NCI-H774 (cell line): ENCODE measurements at regions not wholly inside any gene's neighbourhood (a gene's known extent, or its start where the extent isn't known, plus 50 kb on each side); places are given as distances from the start of the nearest gene placed in this dataset.

Source experiments
- DNase-seq: peaks from one replicate; lab custom pipeline; 2025; lab: John Stamatoyannopoulos, UW

DNA sequence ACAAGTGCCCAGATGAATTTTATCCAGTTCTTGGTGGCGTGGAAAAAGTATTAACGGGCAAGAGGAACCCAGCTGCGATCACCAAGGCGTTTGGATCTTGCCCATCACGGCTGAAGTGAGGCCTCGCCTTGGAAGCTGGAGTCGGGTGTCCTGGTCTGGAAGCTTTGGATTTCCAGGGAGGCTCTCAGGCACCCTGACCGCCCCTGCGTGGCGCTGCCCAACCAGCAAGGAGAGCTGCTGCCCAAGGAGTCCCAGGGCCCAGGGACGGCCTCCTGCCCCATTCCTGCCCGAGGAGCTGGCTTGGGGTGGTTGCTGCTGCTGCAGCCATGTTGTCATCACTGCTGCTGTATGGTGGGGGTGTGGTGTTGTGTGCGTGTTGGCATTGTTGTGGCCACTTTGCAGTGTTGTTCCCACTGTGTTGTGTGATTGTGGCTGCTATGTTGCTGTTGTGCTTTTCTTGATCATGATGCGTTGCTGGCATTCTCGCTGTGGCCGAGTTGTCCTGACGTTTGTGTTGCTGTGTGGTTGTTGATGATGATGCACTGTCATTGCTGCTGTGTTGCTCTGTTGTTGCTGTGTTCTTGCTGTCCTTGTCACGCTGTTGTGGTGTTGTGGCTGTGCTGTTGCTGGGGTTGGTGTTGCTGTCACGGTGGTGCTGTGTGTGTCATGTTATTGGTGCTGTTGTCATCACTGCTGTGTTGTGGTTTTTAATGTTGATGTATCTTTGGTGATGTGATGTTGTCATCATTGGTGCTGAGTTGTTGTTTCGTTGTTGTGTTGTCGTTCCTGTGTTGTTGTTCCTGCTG is 318.8 kb downstream of the C16orf95 start:
- DNase-seq, result no peak

GRCh38 chr16:87000001-87000400 is 317.2 kb downstream of the C16orf95 start:
- no peak for DNase-seq

GRCh38 chr16:87002717-87003413 is 314.3 kb downstream of the C16orf95 start:
- no peak for DNase-seq

- no peak for DNase-seq
Measured at GRCh38 chr16:87003414-87003755, 313.8 kb downstream of the C16orf95 start.

DNA sequence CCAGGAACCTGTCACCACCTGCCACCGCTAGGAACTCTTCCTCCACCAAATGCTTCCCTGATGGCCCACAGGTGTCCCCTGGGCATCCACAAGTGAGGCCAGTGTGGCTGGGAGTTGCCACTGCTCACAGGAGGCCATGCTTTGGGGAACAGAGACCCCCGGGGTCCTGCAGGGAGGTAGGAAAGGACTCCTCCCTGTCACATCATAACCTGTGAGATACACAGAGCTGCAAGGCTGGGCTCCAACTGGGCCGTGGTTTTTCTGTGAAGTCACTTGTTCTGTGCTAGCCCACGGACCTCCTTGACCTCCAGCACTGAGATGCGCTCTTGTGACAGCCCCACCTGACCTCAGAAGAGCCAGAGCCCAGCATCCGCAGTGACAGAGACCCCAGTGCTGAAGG is 311.2 kb downstream of the C16orf95 start:
- no peak for DNase-seq

GRCh38 chr16:87006789-87007745 is 310.1 kb downstream of the C16orf95 start:
- DNase-seq, result no peak

GRCh38 chr16:87007907-87008306 is 309.3 kb downstream of the C16orf95 start:
- no peak for DNase-seq

- DNase-seq, result no peak
Measured at GRCh38 chr16:87008664-87009063, 308.5 kb downstream of the C16orf95 start.

GRCh38 chr16:87012954-87013938 is 303.9 kb downstream of the C16orf95 start:
- DNase-seq, result no peak

GRCh38 chr16:87014112-87014511 is 303.1 kb downstream of the C16orf95 start:
- no peak for DNase-seq

DNA sequence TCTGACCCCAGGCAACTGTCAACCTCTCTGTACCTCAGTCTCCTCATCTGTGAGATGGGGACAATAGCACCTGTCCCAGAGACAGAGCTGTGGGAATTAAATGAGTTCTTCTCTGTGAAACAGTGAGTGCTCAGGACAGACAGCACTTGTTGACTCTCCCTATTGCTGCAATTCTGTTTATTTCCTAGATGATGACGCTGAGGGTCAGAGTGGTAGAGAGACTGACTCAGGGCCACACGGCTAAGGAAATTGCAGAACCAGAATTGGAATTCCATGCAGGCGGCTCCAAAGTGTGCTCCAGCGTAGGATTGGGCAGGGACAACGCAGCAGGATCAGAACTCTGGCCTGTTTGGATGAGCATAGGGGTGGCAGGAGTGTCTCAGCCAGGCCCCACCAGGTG is 302.2 kb downstream of the C16orf95 start:
- no peak for DNase-seq

- DNase-seq, result no peak
Measured at GRCh38 chr16:87016046-87017035, 300.9 kb downstream of the C16orf95 start.

DNA sequence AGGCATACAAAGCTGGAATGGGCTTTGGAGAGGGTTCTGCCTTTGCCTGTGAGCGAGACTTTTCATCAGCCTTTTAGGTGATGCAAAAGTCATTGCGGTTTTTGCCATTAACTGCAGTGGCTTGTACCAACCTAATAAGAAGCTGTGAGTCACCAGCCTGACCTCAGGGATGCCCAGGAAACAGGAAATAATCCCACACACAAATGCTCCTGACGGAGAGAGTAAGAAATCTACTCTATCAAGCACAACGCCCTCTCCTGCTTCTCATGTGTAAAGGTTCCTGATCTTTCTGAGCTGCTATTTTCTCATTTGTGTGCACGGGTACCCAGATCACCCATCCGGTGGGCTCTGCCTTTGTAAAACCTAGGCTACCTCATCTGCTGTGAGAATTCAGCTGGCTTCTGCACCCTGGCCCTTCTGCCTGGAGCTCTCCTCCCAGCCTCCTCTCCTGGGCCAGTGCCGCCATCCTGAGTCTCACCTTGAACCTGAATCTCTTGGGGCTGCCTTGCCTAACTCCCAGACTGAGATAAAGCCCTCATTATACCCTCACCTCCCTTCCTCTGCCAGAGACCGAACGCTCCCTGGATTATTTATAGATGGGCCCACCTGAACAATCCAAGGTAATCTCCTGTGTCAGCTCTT is 299.7 kb downstream of the C16orf95 start:
- DNase-seq, result no peak

- no peak for DNase-seq
Measured at GRCh38 chr16:87025676-87026075, 291.5 kb downstream of the C16orf95 start.

- no peak for DNase-seq
Measured at GRCh38 chr16:87027056-87027616, 290.1 kb downstream of the C16orf95 start.

DNA sequence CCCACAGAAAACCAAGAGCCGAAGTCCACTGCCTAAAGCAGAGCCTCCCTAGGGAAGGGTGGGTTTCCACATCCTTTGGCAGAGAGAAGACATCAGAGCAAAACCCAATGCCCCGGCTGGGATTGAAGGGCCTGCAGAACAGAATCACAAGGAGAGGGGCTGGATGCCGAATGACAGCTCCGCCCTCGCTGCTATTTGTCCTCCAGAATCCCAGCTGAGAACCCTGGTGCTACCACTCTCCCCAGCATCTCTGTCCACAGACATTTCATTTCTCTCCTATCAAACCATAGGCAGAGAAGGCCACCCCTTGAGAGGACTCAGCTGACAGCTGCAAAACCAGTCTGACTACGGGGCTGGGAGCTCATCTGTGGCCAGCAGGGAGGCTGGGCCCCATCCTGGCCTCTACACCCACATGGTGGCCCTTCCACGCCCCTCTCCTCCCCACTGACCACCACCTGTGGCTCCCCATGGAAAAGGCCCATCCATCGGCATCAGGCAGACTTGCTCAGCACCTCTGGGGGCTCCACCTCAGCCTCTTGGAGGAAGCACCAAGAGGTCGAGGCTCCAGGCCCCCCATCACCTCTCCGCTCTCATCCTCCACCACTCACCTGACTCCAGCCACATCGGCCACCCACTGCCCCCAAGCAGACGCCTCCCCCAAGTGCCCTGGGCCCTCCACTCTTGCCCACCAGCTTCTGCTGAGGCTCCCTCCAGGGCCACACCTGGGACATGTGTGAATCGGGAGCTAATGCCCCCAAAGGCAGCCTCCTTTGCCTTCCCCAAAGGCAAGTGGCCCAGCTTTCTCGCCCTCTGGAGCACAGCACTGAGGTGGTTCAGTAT is 288.5 kb downstream of the C16orf95 start:
- DNase-seq, result no peak

DNA sequence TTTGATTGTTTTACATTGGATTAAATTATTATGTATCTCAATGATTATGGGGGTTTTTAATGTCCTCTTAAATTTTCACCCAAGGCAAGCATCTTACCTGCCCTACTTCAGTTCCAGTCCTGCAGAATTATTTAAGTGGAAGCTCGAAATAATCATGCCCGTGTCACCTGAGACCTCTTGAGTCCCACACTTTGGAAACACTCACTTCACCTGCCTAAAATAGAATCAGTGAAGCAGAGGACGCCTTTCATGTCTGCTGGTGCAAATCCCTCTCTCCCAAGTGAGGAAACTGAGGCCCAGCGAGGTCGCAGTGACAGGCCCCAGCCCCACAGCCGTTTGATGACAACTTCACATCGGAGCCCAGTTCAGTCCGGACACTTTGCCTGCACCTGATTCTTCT is 284.6 kb downstream of the C16orf95 start:
- DNase-seq, result no peak

GRCh38 chr16:87033021-87033471 is 284.1 kb downstream of the C16orf95 start:
- DNase-seq, result no peak
